GM19351 (cell line): ENCODE measurements at regions not wholly inside any gene's neighbourhood (a gene's known extent, or its start where the extent isn't known, plus 50 kb on each side); places are given as distances from the start of the nearest gene placed in this dataset.
"Not testable (repeated sequence)": the region's sequence is repeated elsewhere in the genome, so short reads cannot be mapped to it uniquely, and the experiment has no call there.

Source experiments
- ATAC-seq: cut with Tn5 transposase; IDR thresholded peaks from one replicate; pipeline ENCODE4 v1.9.1; 2021; ENCODE audit warnings: mild to moderate bottlenecking, moderate library complexity; ENCODE audit not compliant: unreplicated experiment

GRCh38 chr10:80697926-80698325, 160.2 kb downstream of the SH2D4B start:
- no peak for ATAC-seq

GRCh38 chr10:80699602-80700039, 161.9 kb downstream of the SH2D4B start:
- ATAC-seq: peak; percentile 91

GRCh38 chr10:80700252-80700651, 162.6 kb downstream of the SH2D4B start:
- ATAC-seq: no peak

GRCh38 chr10:80700760-80701444, 163.2 kb downstream of the SH2D4B start:
- ATAC-seq: no peak

GRCh38 chr10:80701706-80702105, 164.0 kb downstream of the SH2D4B start:
- no peak for ATAC-seq

- ATAC-seq: no peak
Measured at GRCh38 chr10:80702143-80702542, 164.4 kb downstream of the SH2D4B start.

- ATAC-seq: no peak
Measured at GRCh38 chr10:80705899-80706298, 168.2 kb downstream of the SH2D4B start.

GRCh38 chr10:80708185-80708584, 170.5 kb downstream of the SH2D4B start:
- no peak for ATAC-seq

- no peak for ATAC-seq
Measured at GRCh38 chr10:80708808-80709207, 171.1 kb downstream of the SH2D4B start.

GRCh38 chr10:80709866-80710265, 172.2 kb downstream of the SH2D4B start:
- no peak for ATAC-seq

GRCh38 chr10:80713398-80713928, 175.8 kb downstream of the SH2D4B start:
- ATAC-seq: no peak

- no peak for ATAC-seq
Measured at GRCh38 chr10:80714566-80714965, 176.9 kb downstream of the SH2D4B start.

GRCh38 chr10:80718024-80718423, 180.3 kb downstream of the SH2D4B start:
- ATAC-seq: no peak

GRCh38 chr10:80719935-80720334, 182.2 kb downstream of the SH2D4B start:
- ATAC-seq: no peak

GRCh38 chr10:80720549-80720948, 182.8 kb downstream of the SH2D4B start:
- no peak for ATAC-seq

- ATAC-seq: not testable (repeated sequence)
Measured at GRCh38 chr10:80728354-80728753, 190.7 kb downstream of the SH2D4B start.

GRCh38 chr10:80729896-80730295, 192.2 kb downstream of the SH2D4B start:
- no peak for ATAC-seq

GRCh38 chr10:80730522-80730921, 192.8 kb downstream of the SH2D4B start:
- ATAC-seq: no peak

- no peak for ATAC-seq
Measured at GRCh38 chr10:80734589-80734988, 196.9 kb downstream of the SH2D4B start.

GRCh38 chr10:80737209-80737608, 199.5 kb downstream of the SH2D4B start:
- peak; percentile 48 for ATAC-seq

- ATAC-seq: no peak
Measured at GRCh38 chr10:80739328-80739727, 201.6 kb downstream of the SH2D4B start.

GRCh38 chr10:80739963-80740715, 202.4 kb downstream of the SH2D4B start:
- ATAC-seq: no peak
